H9 (cell line): ENCODE measurements at regions not wholly inside any gene's neighbourhood (a gene's known extent, or its start where the extent isn't known, plus 50 kb on each side); places are given as distances from the start of the nearest gene placed in this dataset.
"Not testable (repeated sequence)": the region's sequence is repeated elsewhere in the genome, so short reads cannot be mapped to it uniquely, and the experiment has no call there.

Experiments
- DNase-seq: peaks from one replicate; pipeline ENCODE4 v3.0.0-alpha.2; 2017
- H2AFZ ChIP-seq: one replicate; pipeline ENCODE4 v1.6.1; 2013; ENCODE audit warnings: mild to moderate bottlenecking, low read length, control low read depth, moderate library complexity
- H2AK5ac ChIP-seq: 2 replicates; pipeline ENCODE4 v1.6.1; 2013; ENCODE audit warnings: low read length, control low read depth, mixed read lengths; ENCODE audit not compliant: insufficient read length
- H2BK120ac ChIP-seq: one replicate; pipeline ENCODE4 v1.6.1; 2013; ENCODE audit warnings: low read depth, mild to moderate bottlenecking, low read length, control low read depth, inconsistent platforms; ENCODE audit not compliant: poor library complexity, severe bottlenecking
- H2BK12ac ChIP-seq: 2 replicates; pipeline ENCODE4 v1.6.1; 2013; ENCODE audit warnings: low read length, control low read depth, mixed read lengths, low read depth; ENCODE audit not compliant: insufficient read length
- H2BK15ac ChIP-seq: 2 replicates; pipeline ENCODE4 v1.6.1; 2013; ENCODE audit warnings: low read depth, low read length, control low read depth
- H2BK20ac ChIP-seq: one replicate; pipeline ENCODE4 v1.6.1; 2013; ENCODE audit warnings: low read depth, mild to moderate bottlenecking, low read length, control low read depth, inconsistent platforms; ENCODE audit not compliant: poor library complexity, severe bottlenecking
- H2BK5ac ChIP-seq: 2 replicates; pipeline ENCODE4 v1.6.1; 2013; ENCODE audit warnings: low read length, control low read depth, mixed read lengths; ENCODE audit not compliant: insufficient read length
- H3K14ac ChIP-seq: 2 replicates; pipeline ENCODE4 v1.6.1; 2013; ENCODE audit warnings: low read length, control low read depth; ENCODE audit not compliant: insufficient read depth
- H3K18ac ChIP-seq: 2 replicates; pipeline ENCODE4 v1.6.1; 2013; ENCODE audit warnings: low read depth, mild to moderate bottlenecking, mixed read lengths, low read length, control low read depth; ENCODE audit not compliant: insufficient read length
- H3K23ac ChIP-seq: 2 replicates; pipeline ENCODE4 v1.6.1; 2013; ENCODE audit warnings: low read length, control low read depth, mixed read lengths, low read depth; ENCODE audit not compliant: insufficient read length
- H3K23me2 ChIP-seq: 2 replicates; pipeline ENCODE4 v1.6.1; 2013; ENCODE audit warnings: low read depth, mild to moderate bottlenecking, mixed read lengths, low read length, control low read depth; ENCODE audit not compliant: insufficient read length, poor library complexity, severe bottlenecking
- H3K27ac ChIP-seq: 2 replicates; pipeline ENCODE4 v1.5.1; 2013; ENCODE audit warnings: low read length, control low read depth, mixed read lengths, low read depth; ENCODE audit not compliant: insufficient read length
- H3K27me3 ChIP-seq: 2 replicates; pipeline ENCODE4 v1.6.1; 2013; ENCODE audit warnings: low read length, control low read depth, inconsistent platforms; ENCODE audit not compliant: insufficient read depth
- H3K4ac ChIP-seq: 2 replicates; pipeline ENCODE4 v1.6.1; 2013; ENCODE audit warnings: low read depth, mild to moderate bottlenecking, control low read depth, inconsistent platforms, low read length, moderate library complexity
- H3K4me1 ChIP-seq: 2 replicates; pipeline ENCODE4 v1.6.1; 2013; ENCODE audit warnings: low read length, control low read depth, inconsistent platforms; ENCODE audit not compliant: insufficient read depth
- H3K4me2 ChIP-seq: 2 replicates; pipeline ENCODE4 v1.6.1; 2013; ENCODE audit warnings: low read length, control low read depth, mixed read lengths; ENCODE audit not compliant: insufficient read length, insufficient read depth
- H3K56ac ChIP-seq: 2 replicates; pipeline ENCODE4 v1.6.1; 2013; ENCODE audit warnings: low read depth, mild to moderate bottlenecking, mixed read lengths, low read length, control low read depth; ENCODE audit not compliant: insufficient read length
- H3K79me1 ChIP-seq: 2 replicates; pipeline ENCODE4 v1.6.1; 2013; ENCODE audit warnings: low read depth, mild to moderate bottlenecking, moderate library complexity, low read length, control low read depth, inconsistent platforms; ENCODE audit not compliant: insufficient read depth, poor library complexity, severe bottlenecking
- H3K79me2 ChIP-seq: 2 replicates; pipeline ENCODE4 v1.6.1; 2013; ENCODE audit warnings: low read length, control low read depth, inconsistent platforms; ENCODE audit not compliant: insufficient read depth
- H3K9ac ChIP-seq: 2 replicates; pipeline ENCODE4 v1.6.1; 2013; ENCODE audit warnings: low read length, control low read depth, mixed read lengths; ENCODE audit not compliant: insufficient read length; ENCODE audit errors: extremely low read depth
- H3K9me3 ChIP-seq: one replicate; pipeline ENCODE4 v1.6.1; 2013; ENCODE audit warnings: low read depth, low read length, inconsistent platforms; ENCODE audit not compliant: control insufficient read depth
- H3T11ph ChIP-seq: one replicate; pipeline ENCODE4 v1.6.1; 2013; ENCODE audit warnings: mild to moderate bottlenecking, low read length, control low read depth, inconsistent platforms
- H4K20me1 ChIP-seq: one replicate; pipeline ENCODE4 v1.6.1; 2013; ENCODE audit not compliant: control insufficient read depth, insufficient read length, insufficient read depth
- H4K5ac ChIP-seq: 2 replicates; pipeline ENCODE4 v1.6.1; 2013; ENCODE audit warnings: low read depth, mild to moderate bottlenecking, mixed read lengths, low read length, control low read depth; ENCODE audit not compliant: insufficient read length
- H4K8ac ChIP-seq: replicated peaks from 2 replicates; pipeline ENCODE4 v1.6.1; 2013; ENCODE audit warnings: low read length, control low read depth, mixed read lengths, low read depth; ENCODE audit not compliant: insufficient read length
- H4K91ac ChIP-seq: 2 replicates; pipeline ENCODE4 v1.6.1; 2013; ENCODE audit warnings: low read depth, mild to moderate bottlenecking, moderate library complexity, mixed read lengths, low read length, control low read depth; ENCODE audit not compliant: insufficient read length
- H3K27ac Mint-ChIP-seq, 3 experiments: 2 replicates in 2 of 3; 3 replicates in 1 of 3; pipeline ENCODE4 v1.8.0; 2020 to 2021; ENCODE audit warnings: mixed read lengths in 3 of 3, mild to moderate bottlenecking in 1 of 3, moderate library complexity in 1 of 3
- H3K27me3 Mint-ChIP-seq: 2 replicates; pipeline ENCODE4 v1.8.0; 2021; ENCODE audit warnings: low read depth, mild to moderate bottlenecking, moderate library complexity, mixed read lengths
- H3K36me3 Mint-ChIP-seq, 3 experiments: 2 replicates in 2 of 3; 3 replicates in 1 of 3; pipeline ENCODE4 v1.8.0; 2020 to 2021; ENCODE audit warnings: low read depth in 3 of 3, mixed read lengths in 3 of 3; ENCODE audit not compliant: insufficient read depth in 1 of 3
- H3K4me1 Mint-ChIP-seq, 2 experiments: 2 replicates each; pipeline ENCODE4 v1.8.0; 2020; ENCODE audit warnings: mixed read lengths in 2 of 2
- H3K4me3 Mint-ChIP-seq, 2 experiments: 2 replicates in 1 of 2; 3 replicates in 1 of 2; pipeline ENCODE4 v1.8.0; 2020 to 2021; ENCODE audit warnings: mild to moderate bottlenecking in 2 of 2, mixed read lengths in 2 of 2, moderate library complexity in 1 of 2
- H3K9me3 Mint-ChIP-seq, 2 experiments: 2 replicates in 1 of 2; 3 replicates in 1 of 2; pipeline ENCODE4 v1.8.0; 2020; ENCODE audit warnings: mild to moderate bottlenecking in 2 of 2, mixed read lengths in 2 of 2, moderate library complexity in 1 of 2
- WGBS: extraction: QIAGEN DNeasy Blood & Tissue Kit; methylation state at CpG from one replicate; pipeline ENCODE4 v1.1.7; 2013; ENCODE audit warnings: missing lambda C conversion rate, low lambda C conversion rate, mixed read lengths; ENCODE audit not compliant: insufficient read length; ENCODE audit errors: extremely low coverage; 5-methylcytosine and 5-hydroxymethylcytosine counted together
- TF ChIP-seq, protein P1 (sequence below): fragments of 200-600 bp; sonication (generic); conservative IDR thresholded peaks from 3 replicates; pipeline ENCODE4 v1.8.0; 2021; ENCODE audit warnings: antibody characterized with exemption, mild to moderate bottlenecking

DNA sequence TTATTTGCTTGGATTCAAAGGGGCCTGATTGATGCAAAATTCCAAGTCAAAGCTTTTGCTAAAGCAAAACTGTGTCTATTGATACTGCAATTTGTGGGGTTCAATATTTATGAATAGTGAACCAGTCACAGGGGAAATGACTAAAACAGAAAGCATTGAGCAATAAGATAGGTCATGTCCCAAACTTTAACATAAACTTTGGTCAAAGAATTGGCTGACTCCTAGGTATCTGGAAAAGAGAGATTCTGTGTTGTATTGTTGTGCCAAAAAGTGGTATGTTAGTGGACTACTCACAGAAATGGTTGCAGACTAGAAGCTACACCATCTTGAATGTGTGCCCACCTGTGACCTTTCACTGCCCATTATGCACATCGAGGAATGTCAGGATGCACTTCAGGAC lies 585.5 kb upstream of the RGMB start:
- Histone ChIP-seq H2AFZ (no peak overlapping the region), H3K4me2 (no peak overlapping the region), H4K8ac (no peak overlapping the region), H3T11ph (no peak overlapping the region), H3K9ac (no peak overlapping the region), H3K27ac (no peak overlapping the region), H3K79me1 (no peaks in the 10 kb centered on the region), H4K20me1 (no peaks in the 10 kb centered on the region), H2BK5ac (no peak overlapping the region), H2BK120ac (no peak overlapping the region), H4K91ac (no peak overlapping the region), H2BK12ac (no peak overlapping the region), H3K23me2 (no peaks in the 10 kb centered on the region), H3K23ac (no peak overlapping the region), H3K4me1 (no peaks in the 10 kb centered on the region), H3K14ac (no peak overlapping the region), H4K5ac (no peak overlapping the region), H2AK5ac (no peak overlapping the region), H3K56ac (no peak overlapping the region), H2BK20ac (no peak overlapping the region), H2BK15ac (no peak overlapping the region), H3K27me3 (no peaks in the 10 kb centered on the region), H3K79me2 (no peaks in the 10 kb centered on the region), H3K18ac (no peak overlapping the region), H3K9me3 (no peaks in the 10 kb centered on the region), H3K4ac (no peak overlapping the region)
- TF ChIP-seq, protein P1, sequence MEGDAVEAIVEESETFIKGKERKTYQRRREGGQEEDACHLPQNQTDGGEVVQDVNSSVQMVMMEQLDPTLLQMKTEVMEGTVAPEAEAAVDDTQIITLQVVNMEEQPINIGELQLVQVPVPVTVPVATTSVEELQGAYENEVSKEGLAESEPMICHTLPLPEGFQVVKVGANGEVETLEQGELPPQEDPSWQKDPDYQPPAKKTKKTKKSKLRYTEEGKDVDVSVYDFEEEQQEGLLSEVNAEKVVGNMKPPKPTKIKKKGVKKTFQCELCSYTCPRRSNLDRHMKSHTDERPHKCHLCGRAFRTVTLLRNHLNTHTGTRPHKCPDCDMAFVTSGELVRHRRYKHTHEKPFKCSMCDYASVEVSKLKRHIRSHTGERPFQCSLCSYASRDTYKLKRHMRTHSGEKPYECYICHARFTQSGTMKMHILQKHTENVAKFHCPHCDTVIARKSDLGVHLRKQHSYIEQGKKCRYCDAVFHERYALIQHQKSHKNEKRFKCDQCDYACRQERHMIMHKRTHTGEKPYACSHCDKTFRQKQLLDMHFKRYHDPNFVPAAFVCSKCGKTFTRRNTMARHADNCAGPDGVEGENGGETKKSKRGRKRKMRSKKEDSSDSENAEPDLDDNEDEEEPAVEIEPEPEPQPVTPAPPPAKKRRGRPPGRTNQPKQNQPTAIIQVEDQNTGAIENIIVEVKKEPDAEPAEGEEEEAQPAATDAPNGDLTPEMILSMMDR, result no peak
- Mint-ChIP-seq H3K4me1 (no peaks in the 10 kb centered on the region), H3K27me3 (no peaks in the 10 kb centered on the region), H3K36me3 (peaks cover 2 to 4% (median 2%) of the 10 kb centered on the region in 3 experiments; a peak in 3 of 7 replicates), H3K4me3 (no peak overlapping the region), H3K9me3 (peaks cover 4 to 10% of the 10 kb centered on the region in 2 experiments; a peak in 4 of 5 replicates), H3K27ac (no peak overlapping the region)
- WGBS, result no CpG with 5 or more reads among the region's 1 CpG
- DNase-seq, result no peak

DNA sequence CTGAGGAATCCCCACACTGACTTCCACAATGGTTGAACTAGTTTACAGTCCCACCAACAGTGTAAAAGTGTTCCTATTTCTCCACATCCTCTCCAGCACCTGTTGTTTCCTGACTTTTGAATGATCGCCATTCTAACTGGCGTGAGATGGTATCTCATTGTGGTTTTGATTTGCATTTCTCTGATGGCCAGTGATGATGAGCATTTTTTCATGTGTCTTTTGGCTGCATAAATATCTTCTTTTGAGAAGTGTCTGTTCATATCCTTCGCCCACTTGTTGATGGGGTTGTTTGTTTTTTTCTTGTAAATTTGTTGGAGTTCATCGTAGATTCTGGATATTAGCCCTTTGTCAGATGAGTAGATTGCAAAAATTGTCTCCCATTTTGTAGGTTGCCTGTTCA lies 583.1 kb upstream of the RGMB start:
- not testable (repeated sequence) for H3K4ac ChIP-seq, H3K56ac ChIP-seq, H2AFZ ChIP-seq, H3K9ac ChIP-seq, H3K4me2 ChIP-seq, H3K9me3 Mint-ChIP-seq, H2BK20ac ChIP-seq, H3T11ph ChIP-seq, H3K9me3 ChIP-seq, H3K27ac Mint-ChIP-seq, H3K27ac ChIP-seq, DNase-seq, H3K4me1 ChIP-seq, H2AK5ac ChIP-seq, H3K23ac ChIP-seq, H3K36me3 Mint-ChIP-seq, H2BK15ac ChIP-seq, H3K27me3 ChIP-seq, H2BK120ac ChIP-seq, H3K14ac ChIP-seq, H4K91ac ChIP-seq, H3K23me2 ChIP-seq, H3K4me1 Mint-ChIP-seq, H2BK5ac ChIP-seq, H3K18ac ChIP-seq, H4K5ac ChIP-seq, H3K79me2 ChIP-seq, H4K8ac ChIP-seq, H3K79me1 ChIP-seq, H3K4me3 Mint-ChIP-seq, H2BK12ac ChIP-seq, H4K20me1 ChIP-seq, H3K27me3 Mint-ChIP-seq
- WGBS, result no CpG with 5 or more reads among the region's 4 CpGs
